ENCODE measurements at regions not wholly inside any gene's neighbourhood (a gene's known extent, or its start where the extent isn't known, plus 50 kb on each side); places are given as distances from the start of the nearest gene placed in this dataset.

- H3K27ac ChIP-seq (ENCODE audit: extremely low read length, insufficient read depth, low read length), result no peak overlapping the region
- ChIA-PET CTCF (ENCODE audit: low intra/inter-chr PET ratio, low total read pairs) (no interaction called here), POLR2A (no interaction called here)
- H3K4me1 ChIP-seq (ENCODE audit: insufficient read depth, low read length), result no peaks in the 10 kb centered on the region
- H3K9me3 ChIP-seq (ENCODE audit: low read length), result no peaks in the 10 kb centered on the region
- no peaks in the 10 kb centered on the region for H3K27me3 ChIP-seq (ENCODE audit: control insufficient read depth in 1 of 2, insufficient read depth in 2 of 2, low read length in 2 of 2)
- WGBS (ENCODE audit: low lambda C conversion rate), result 13% methylated on average over 3 of the region's 3 CpGs
- no peak for ATAC-seq
- no peaks in the 10 kb centered on the region for H4K20me1 ChIP-seq (ENCODE audit: insufficient read depth, low read length)
- H3K4me3 ChIP-seq (replicated peaks in 1 of 3; ENCODE audit: insufficient read depth in 1 of 3, low read depth in 2 of 3, low read length in 3 of 3), result no peak overlapping the region
- FAIRE-seq, result no peak
- no peak for DNase-seq (ENCODE audit: low spot score)
- no peaks in the 10 kb centered on the region for H3K36me3 ChIP-seq (replicated peaks in 1 of 2; ENCODE audit: control insufficient read depth in 1 of 2, insufficient read depth in 2 of 2, low read length in 2 of 2)
- H3K79me2 ChIP-seq (ENCODE audit: insufficient read depth, low read length), result no peaks in the 10 kb centered on the region
- no TSS peak for BruUV-seq (replicated peaks)
- in situ Hi-C loops (cut with HindIII; ENCODE audit: extremely low pct_ligation_motif_present, low pct_unique_long_range_greater_than_20kb), result no loop called here
- TF ChIP-seq ZNF253 (CRISPR knock-in tag; IDR thresholded peaks at IDR 0.05; ENCODE audit: borderline replicate concordance), result no peak
- no peak for TF ChIP-seq RELA (CRISPR knock-in tag; IDR thresholded peaks at IDR 0.05)
- TF ChIP-seq EP300 (IDR thresholded peaks at IDR 0.05; ENCODE audit: low read depth in 2 of 2, low read length in 2 of 2), result no peak
- TF ChIP-seq EP300 (CRISPR knock-in tag; IDR thresholded peaks at IDR 0.05; ENCODE audit: borderline replicate concordance), result no peak
- no peak for TF ChIP-seq POLR2G (IDR thresholded peaks at IDR 0.05; ENCODE audit: low read depth, low read length)
- no peak for TF ChIP-seq ZNF207 (IDR thresholded peaks at IDR 0.05; ENCODE audit: borderline replicate concordance)
- H2AFZ ChIP-seq (ENCODE audit: low read length), result no peak overlapping the region
- intact Hi-C loops (cut with micrococcal nuclease; ENCODE audit: unreplicated experiment), result no loop called here
- no peak overlapping the region for H3K4me2 ChIP-seq (ENCODE audit: low read depth, low read length)
- H3K9ac ChIP-seq (ENCODE audit: insufficient read depth, low read depth, low read length), result no peak overlapping the region
These were observed 298.7 kb upstream of the SRRM4 start for GRCh38 chr12:118682656-118683055.

- Histone ChIP-seq H4K20me1 (ENCODE audit: insufficient read depth, low read length) (no peaks in the 10 kb centered on the region), H3K9me3 (ENCODE audit: low read length) (no peaks in the 10 kb centered on the region), H3K36me3 (replicated peaks in 1 of 2; ENCODE audit: control insufficient read depth in 1 of 2, insufficient read depth in 2 of 2, low read length in 2 of 2) (no peaks in the 10 kb centered on the region), H3K27me3 (ENCODE audit: control insufficient read depth in 1 of 2, insufficient read depth in 2 of 2, low read length in 2 of 2) (no peaks in the 10 kb centered on the region), H3K4me1 (ENCODE audit: insufficient read depth, low read length) (no peaks in the 10 kb centered on the region), H3K9ac (ENCODE audit: insufficient read depth, low read depth, low read length) (no peak overlapping the region), H2AFZ (ENCODE audit: low read length) (no peak overlapping the region), H3K4me2 (ENCODE audit: low read depth, low read length) (no peak overlapping the region), H3K27ac (ENCODE audit: extremely low read length, insufficient read depth, low read length) (no peak overlapping the region), H3K79me2 (ENCODE audit: insufficient read depth, low read length) (no peaks in the 10 kb centered on the region), H3K4me3 (replicated peaks in 1 of 3; ENCODE audit: insufficient read depth in 1 of 3, low read depth in 2 of 3, low read length in 3 of 3) (no peak overlapping the region)
- in situ Hi-C loops (cut with HindIII; ENCODE audit: extremely low pct_ligation_motif_present, low pct_unique_long_range_greater_than_20kb), result no loop called here
- CTCF ChIA-PET (ENCODE audit: low intra/inter-chr PET ratio, low total read pairs), result no interaction called here
- intact Hi-C loops (cut with micrococcal nuclease; ENCODE audit: unreplicated experiment), result no loop called here
- FAIRE-seq (no peak), ATAC-seq (no peak), DNase-seq (ENCODE audit: low spot score) (no peak)
- BruUV-seq (replicated peaks), result no TSS peak
- POLR2A ChIA-PET, result no interaction called here
- TF ChIP-seq E2F5 (CRISPR knock-in tag; conservative IDR thresholded peaks at IDR 0.05) (no peak), CAMTA2 (CRISPR knock-in tag; IDR thresholded peaks at IDR 0.05; ENCODE audit: borderline replicate concordance) (no peak), DNMT1 (CRISPR knock-in tag; IDR thresholded peaks at IDR 0.05) (no peak), NCOA2 (CRISPR knock-in tag; IDR thresholded peaks at IDR 0.05) (no peak), PHF21A (CRISPR knock-in tag; IDR thresholded peaks at IDR 0.05) (no peak), ZEB1 (IDR thresholded peaks at IDR 0.05; ENCODE audit: insufficient replicate concordance, low read depth) (no peak), ZNF746 (CRISPR knock-in tag; IDR thresholded peaks at IDR 0.05) (no peak), ZNF333 (CRISPR knock-in tag; IDR thresholded peaks at IDR 0.05; ENCODE audit: borderline replicate concordance) (no peak), ZNF24 (IDR thresholded peaks at IDR 0.05) (no peak)
- TF ChIP-seq, protein P1, sequence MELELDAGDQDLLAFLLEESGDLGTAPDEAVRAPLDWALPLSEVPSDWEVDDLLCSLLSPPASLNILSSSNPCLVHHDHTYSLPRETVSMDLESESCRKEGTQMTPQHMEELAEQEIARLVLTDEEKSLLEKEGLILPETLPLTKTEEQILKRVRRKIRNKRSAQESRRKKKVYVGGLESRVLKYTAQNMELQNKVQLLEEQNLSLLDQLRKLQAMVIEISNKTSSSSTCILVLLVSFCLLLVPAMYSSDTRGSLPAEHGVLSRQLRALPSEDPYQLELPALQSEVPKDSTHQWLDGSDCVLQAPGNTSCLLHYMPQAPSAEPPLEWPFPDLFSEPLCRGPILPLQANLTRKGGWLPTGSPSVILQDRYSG (CRISPR knock-in tag; IDR thresholded peaks at IDR 0.05), result no peak
- 100% methylated on average over 1 of the region's 1 CpG for WGBS (ENCODE audit: low lambda C conversion rate)
These were observed 295.2 kb upstream of the SRRM4 start for GRCh38 chr12:118685983-118686607.
